ENCODE measurements at regions not wholly inside any gene's neighbourhood (a gene's known extent, or its start where the extent isn't known, plus 50 kb on each side); places are given as distances from the start of the nearest gene placed in this dataset.

DNA sequence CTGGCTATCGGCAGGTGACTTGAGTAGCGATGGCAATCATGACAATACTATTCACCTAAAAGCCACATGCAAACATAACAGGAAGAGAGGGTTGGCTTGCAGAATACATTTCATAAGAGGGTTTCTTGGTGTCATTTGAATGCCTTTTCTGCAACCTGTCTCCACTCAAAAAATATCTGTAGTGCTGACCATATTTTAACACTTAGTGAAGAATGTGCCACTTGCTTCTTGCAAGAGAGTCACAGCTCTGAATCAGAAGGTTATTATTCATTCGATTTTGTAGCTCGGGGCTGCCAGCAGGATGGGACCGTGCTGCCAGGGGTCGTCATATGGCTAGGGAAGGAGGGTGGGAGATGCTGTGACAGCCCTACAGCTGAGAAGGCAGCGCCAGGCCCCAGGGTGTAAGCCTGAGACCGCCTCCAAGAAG is 152.0 kb upstream of the PITRM1 start:
- Histone ChIP-seq H3K27me3 (ENCODE audit: control insufficient read depth, low read length) (no peaks in the 10 kb centered on the region), H3K4me1 (ENCODE audit: control insufficient read depth, low read length) (no peaks in the 10 kb centered on the region), H3K27ac (ENCODE audit: low read depth, low read length) (no peak overlapping the region), H3K79me2 (ENCODE audit: control insufficient read depth, low read length) (no peaks in the 10 kb centered on the region), H3K36me3 (ENCODE audit: control insufficient read depth, low read length) (no peaks in the 10 kb centered on the region), H3K9me3 (ENCODE audit: control insufficient read depth, insufficient read depth, low read length) (no peaks in the 10 kb centered on the region; the same call in 1 of the 2 replicates), H3K9me2 (replicated peaks; ENCODE audit: control insufficient read depth, low read length) (no peaks in the 10 kb centered on the region), H4K20me1 (ENCODE audit: control insufficient read depth, insufficient read depth, low read depth, low read length) (no peaks in the 10 kb centered on the region), H3K4me3 (ENCODE audit: low read length) (no peak overlapping the region), H3F3A (ENCODE audit: control insufficient read depth, insufficient read depth) (no peaks in the 10 kb centered on the region), H3K4me2 (ENCODE audit: low read length) (no peak overlapping the region)
- TF ChIP-seq, protein P1, sequence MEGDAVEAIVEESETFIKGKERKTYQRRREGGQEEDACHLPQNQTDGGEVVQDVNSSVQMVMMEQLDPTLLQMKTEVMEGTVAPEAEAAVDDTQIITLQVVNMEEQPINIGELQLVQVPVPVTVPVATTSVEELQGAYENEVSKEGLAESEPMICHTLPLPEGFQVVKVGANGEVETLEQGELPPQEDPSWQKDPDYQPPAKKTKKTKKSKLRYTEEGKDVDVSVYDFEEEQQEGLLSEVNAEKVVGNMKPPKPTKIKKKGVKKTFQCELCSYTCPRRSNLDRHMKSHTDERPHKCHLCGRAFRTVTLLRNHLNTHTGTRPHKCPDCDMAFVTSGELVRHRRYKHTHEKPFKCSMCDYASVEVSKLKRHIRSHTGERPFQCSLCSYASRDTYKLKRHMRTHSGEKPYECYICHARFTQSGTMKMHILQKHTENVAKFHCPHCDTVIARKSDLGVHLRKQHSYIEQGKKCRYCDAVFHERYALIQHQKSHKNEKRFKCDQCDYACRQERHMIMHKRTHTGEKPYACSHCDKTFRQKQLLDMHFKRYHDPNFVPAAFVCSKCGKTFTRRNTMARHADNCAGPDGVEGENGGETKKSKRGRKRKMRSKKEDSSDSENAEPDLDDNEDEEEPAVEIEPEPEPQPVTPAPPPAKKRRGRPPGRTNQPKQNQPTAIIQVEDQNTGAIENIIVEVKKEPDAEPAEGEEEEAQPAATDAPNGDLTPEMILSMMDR (IDR thresholded peaks at IDR 0.05; ENCODE audit: low read depth, low read length, poor library complexity, severe bottlenecking): no peak

GRCh38 chr10:3323865-3324498 is 151.4 kb upstream of the PITRM1 start:
- Histone ChIP-seq H3K4me2 (ENCODE audit: low read length) (no peak overlapping the region), H3K27ac (ENCODE audit: low read depth, low read length) (no peak overlapping the region), H3K4me3 (ENCODE audit: low read length) (no peak overlapping the region), H3K36me3 (ENCODE audit: control insufficient read depth, low read length) (no peaks in the 10 kb centered on the region), H3K27me3 (ENCODE audit: control insufficient read depth, low read length) (no peaks in the 10 kb centered on the region), H3K4me1 (ENCODE audit: control insufficient read depth, low read length) (no peaks in the 10 kb centered on the region), H3K9me3 (ENCODE audit: control insufficient read depth, insufficient read depth, low read length) (no peaks in the 10 kb centered on the region; the same call in 1 of the 2 replicates), H3K79me2 (ENCODE audit: control insufficient read depth, low read length) (no peaks in the 10 kb centered on the region), H4K20me1 (ENCODE audit: control insufficient read depth, insufficient read depth, low read depth, low read length) (no peaks in the 10 kb centered on the region), H3F3A (ENCODE audit: control insufficient read depth, insufficient read depth) (no peaks in the 10 kb centered on the region), H3K9me2 (replicated peaks; ENCODE audit: control insufficient read depth, low read length) (no peaks in the 10 kb centered on the region)
- TF ChIP-seq, protein P1 (IDR thresholded peaks at IDR 0.05; ENCODE audit: low read depth, low read length, poor library complexity, severe bottlenecking): no peak
- TF ChIP-seq EZH2phosphoT487 (IDR thresholded peaks at IDR 0.05; ENCODE audit: borderline replicate concordance, low read length): no peak

DNA sequence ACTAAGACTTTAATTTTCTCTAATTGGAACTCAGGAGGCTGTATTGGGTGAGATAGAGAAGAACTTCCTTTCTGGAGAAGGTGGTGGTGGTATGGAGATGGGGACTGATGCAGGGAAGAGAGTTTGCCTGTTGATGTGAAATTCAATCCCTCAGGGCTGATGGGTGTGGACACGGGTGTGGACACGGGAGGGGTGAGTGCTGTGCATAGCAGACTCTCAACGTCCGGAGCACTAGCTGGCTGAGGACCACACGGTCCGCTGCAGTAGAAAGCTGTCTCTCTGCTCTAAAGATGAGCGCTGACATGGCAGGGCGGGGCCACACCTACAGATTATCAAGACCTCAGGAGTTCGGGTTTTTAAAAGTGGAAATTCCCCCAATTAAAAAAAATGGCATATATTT is 148.5 kb upstream of the PITRM1 start:
- Histone ChIP-seq H3K4me1 (ENCODE audit: control insufficient read depth, low read length) (no peaks in the 10 kb centered on the region), H3F3A (ENCODE audit: control insufficient read depth, insufficient read depth) (no peaks in the 10 kb centered on the region), H3K79me2 (ENCODE audit: control insufficient read depth, low read length) (no peaks in the 10 kb centered on the region), H3K36me3 (ENCODE audit: control insufficient read depth, low read length) (no peaks in the 10 kb centered on the region), H4K20me1 (ENCODE audit: control insufficient read depth, insufficient read depth, low read depth, low read length) (no peaks in the 10 kb centered on the region), H3K4me3 (ENCODE audit: low read length) (no peak overlapping the region), H3K27ac (ENCODE audit: low read depth, low read length) (no peak overlapping the region), H3K9me2 (replicated peaks; ENCODE audit: control insufficient read depth, low read length) (no peaks in the 10 kb centered on the region), H3K27me3 (ENCODE audit: control insufficient read depth, low read length) (no peaks in the 10 kb centered on the region), H3K9me3 (ENCODE audit: control insufficient read depth, insufficient read depth, low read length) (no peaks in the 10 kb centered on the region; the same call in 1 of the 2 replicates), H3K4me2 (ENCODE audit: low read length) (no peak overlapping the region)
- TF ChIP-seq, protein P1 (IDR thresholded peaks at IDR 0.05; ENCODE audit: low read depth, low read length, poor library complexity, severe bottlenecking): no peak
- TF ChIP-seq EZH2phosphoT487 (IDR thresholded peaks at IDR 0.05; ENCODE audit: borderline replicate concordance, low read length): no peak
